SK-N-SH (cell line): ENCODE measurements at regions not wholly inside any gene's neighbourhood (a gene's known extent, or its start where the extent isn't known, plus 50 kb on each side); places are given as distances from the start of the nearest gene placed in this dataset.

Source experiments
- CTCF ChIA-PET: fragments of 300-600, 350-600 bp; formaldehyde crosslinking; extraction: SDS; loops from one replicate; lab custom pipeline; 2021; lab: Yijun Ruan, JAX
- POLR2A ChIA-PET: fragments of 350-600 bp; sonication (Branson Sonifier 250); formaldehyde crosslinking; extraction: SDS; loops from one replicate; lab custom pipeline; 2020; ENCODE audit warnings: antibody characterized with exemption, inconsistent platforms; lab: Yijun Ruan, JAX
- DNase-seq: peaks from one replicate; pipeline ENCODE4 v3.0.0; 2012
- H2AFZ ChIP-seq: fragments of 200-600 bp; sonication (generic); 2 replicates; pipeline ENCODE4 v1.8.1; 2016; ENCODE audit warnings: antibody characterized with exemption, mild to moderate bottlenecking, low read depth
- H3F3A ChIP-seq: fragments of 200-600 bp; sonication (generic); replicated peaks from 2 replicates; pipeline ENCODE3; 2016; ENCODE audit warnings: antibody characterized with exemption, mild to moderate bottlenecking; ENCODE audit not compliant: insufficient read depth
- H3K27ac ChIP-seq, 2 experiments: fragments of 200-500 bp in 1 of 2; fragments of 200-600 bp in 1 of 2; sonication (Bioruptor generic) in 1 of 2; sonication (generic), shearing (Covaris generic) in 1 of 2; 2 replicates each; pipeline versions ENCODE4 v1.5.1 to v1.6.1; 2014 to 2016; ENCODE audit warnings: low read depth in 2 of 2, inconsistent platforms in 1 of 2, low read length in 1 of 2, mild to moderate bottlenecking in 1 of 2, mixed read lengths in 1 of 2
- H3K27me3 ChIP-seq: fragments of 200-600 bp; sonication (generic), shearing (Covaris generic); 2 replicates; pipeline ENCODE4 v1.6.1; 2016; ENCODE audit warnings: mixed run types; ENCODE audit not compliant: insufficient read depth
- H3K36me3 ChIP-seq, 2 experiments: fragments of 200-500 bp in 1 of 2; fragments of 200-600 bp in 1 of 2; sonication (Bioruptor generic) in 1 of 2; sonication (generic) in 1 of 2; replicated peaks in 1 of 2; 2 replicates each; pipeline versions ENCODE3 to v1.5.1; 2014 to 2016; ENCODE audit warnings: low read length in 1 of 2, mild to moderate bottlenecking in 1 of 2; ENCODE audit not compliant: insufficient read depth in 2 of 2, control insufficient read depth in 1 of 2
- H3K4me1 ChIP-seq, 2 experiments: fragments of 200-500 bp in 1 of 2; fragments of 200-600 bp in 1 of 2; sonication (Bioruptor generic) in 1 of 2; sonication (generic), shearing (Covaris generic) in 1 of 2; 2 replicates each; pipeline versions ENCODE4 v1.5.1 to v1.6.1; 2014 to 2016; ENCODE audit warnings: low read depth in 1 of 2, low read length in 1 of 2, mixed run types in 1 of 2; ENCODE audit not compliant: insufficient read depth in 2 of 2, control insufficient read depth in 1 of 2
- H3K4me2 ChIP-seq: fragments of 200-600 bp; sonication (generic), shearing (Covaris generic); 2 replicates; pipeline ENCODE4 v1.6.1; 2017; ENCODE audit warnings: mixed run types
- H3K4me3 ChIP-seq, 2 experiments: fragments of 200-500 bp in 1 of 2; fragments of 200-600 bp in 1 of 2; sonication (Bioruptor generic) in 1 of 2; sonication (generic), shearing (Covaris generic) in 1 of 2; 2 replicates each; pipeline versions ENCODE4 v1.5.1 to v1.8.1; 2014 to 2016; ENCODE audit warnings: low read depth in 2 of 2, inconsistent platforms in 1 of 2, low read length in 1 of 2, mild to moderate bottlenecking in 1 of 2, mixed read lengths in 1 of 2, moderate library complexity in 1 of 2
- H3K79me2 ChIP-seq: fragments of 200-600 bp; sonication (generic); 2 replicates; pipeline ENCODE4 v1.8.1; 2017; ENCODE audit warnings: mild to moderate bottlenecking; ENCODE audit not compliant: insufficient read depth
- H3K9ac ChIP-seq: fragments of 200-600 bp; sonication (generic); 2 replicates; pipeline ENCODE4 v1.6.1; 2017; ENCODE audit warnings: mixed run types
- H3K9me2 ChIP-seq: fragments of 200-600 bp; sonication (generic); 2 replicates; pipeline ENCODE4 v1.6.1; 2017; ENCODE audit warnings: mixed run types
- H3K9me3 ChIP-seq: fragments of 200-600 bp; sonication (generic); 2 replicates; pipeline ENCODE4 v1.6.1; 2017; ENCODE audit warnings: mixed run types, mild to moderate bottlenecking, moderate library complexity
- H4K20me1 ChIP-seq: fragments of 200-600 bp; sonication (generic); 2 replicates; pipeline ENCODE4 v1.6.1; 2017; ENCODE audit warnings: mild to moderate bottlenecking, mixed run types; ENCODE audit not compliant: insufficient read depth
- CHD2 ChIP-seq: fragments of 150-350 bp; IDR thresholded peaks from 2 replicates; pipeline ENCODE4 v1.6.1; 2018; ENCODE audit warnings: low read length; ENCODE audit not compliant: partially characterized antibody
- CTCF ChIP-seq: fragments of 200-600 bp; sonication (generic); IDR thresholded peaks from 2 replicates; pipeline ENCODE4 v1.6.1; 2017; ENCODE audit warnings: antibody characterized with exemption, mild to moderate bottlenecking, moderate library complexity
- EP300 ChIP-seq, 2 experiments: IDR thresholded peaks; 2 replicates each; pipeline versions ENCODE4 v1.4.0 to v1.6.1; 2012; ENCODE audit warnings: borderline replicate concordance in 1 of 2, low read depth in 1 of 2, low read length in 1 of 2
- FOSL2 ChIP-seq: IDR thresholded peaks from 2 replicates; pipeline ENCODE4 v1.4.0; 2012; ENCODE audit warnings: low read depth, mild to moderate bottlenecking, moderate library complexity, borderline replicate concordance
- IRF3 ChIP-seq: fragments of 150-350 bp; IDR thresholded peaks from 2 replicates; pipeline ENCODE4 v1.6.1; 2016; ENCODE audit warnings: mild to moderate bottlenecking, low read depth, low read length
- JUND ChIP-seq: IDR thresholded peaks from 2 replicates; pipeline ENCODE4 v1.4.0; 2012
- MXI1 ChIP-seq: IDR thresholded peaks from 2 replicates; pipeline ENCODE4 v1.6.1; 2012; ENCODE audit warnings: mild to moderate bottlenecking, low read depth, low read length, improper control_type of control experiment
- RFX5 ChIP-seq: IDR thresholded peaks from 2 replicates; pipeline ENCODE4 v1.6.1; 2012; ENCODE audit warnings: mild to moderate bottlenecking, improper control_type of control experiment, low read length
- RXRA ChIP-seq: IDR thresholded peaks from 2 replicates; pipeline ENCODE4 v1.4.0; 2012; ENCODE audit warnings: low read depth, mild to moderate bottlenecking, borderline replicate concordance
- SIN3A ChIP-seq: IDR thresholded peaks from 2 replicates; pipeline ENCODE4 v1.6.1; 2012; ENCODE audit warnings: low read depth, mild to moderate bottlenecking, low read length, moderate library complexity, borderline replicate concordance
- USF1 ChIP-seq: IDR thresholded peaks from 2 replicates; pipeline ENCODE4 v1.4.0; 2012; ENCODE audit warnings: low read depth, borderline replicate concordance
- WGBS: methylation state at CpG from one replicate; pipeline ENCODE4 v1.1.6; 2017; ENCODE audit warnings: low lambda C conversion rate; 5-methylcytosine and 5-hydroxymethylcytosine counted together
- TF ChIP-seq, protein P1 (sequence below): IDR thresholded peaks from 2 replicates; pipeline ENCODE4 v1.4.0; 2012; ENCODE audit warnings: low read depth
- TF ChIP-seq, protein P2 (sequence below): fragments of 150-350 bp; IDR thresholded peaks from 2 replicates; pipeline ENCODE4 v1.6.1; 2017; ENCODE audit warnings: antibody characterized with exemption, low read length, low read depth, borderline replicate concordance
- TF ChIP-seq, protein P3 (sequence below): IDR thresholded peaks from 2 replicates; pipeline ENCODE4 v1.4.0; 2012; ENCODE audit warnings: low read depth, borderline replicate concordance

GRCh38 chr4:38576767-38577166 is 87.2 kb upstream of the KLF3 start (continued):
- no peak for TF ChIP-seq IRF3

DNA sequence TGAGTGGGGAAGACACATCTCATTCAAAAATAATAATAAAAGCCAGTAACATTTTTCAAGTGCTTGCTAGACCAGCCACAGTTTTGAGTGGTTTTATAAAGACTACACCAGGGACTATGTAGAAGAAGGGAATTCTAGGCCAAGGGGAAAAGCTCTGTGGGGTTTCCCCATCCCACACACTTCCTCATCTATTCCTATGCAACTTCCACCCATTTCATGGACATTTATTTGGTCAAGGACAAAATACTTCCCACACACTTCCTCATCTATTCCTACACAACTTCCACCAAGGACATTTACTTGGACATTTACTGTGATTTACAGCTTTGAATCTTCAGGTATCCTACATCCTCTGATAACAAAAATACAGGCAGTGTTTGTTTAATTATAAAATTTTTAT is 86.5 kb upstream of the KLF3 start:
- CTCF ChIA-PET, result no interaction called here
- no peaks in the 10 kb centered on the region for H3K36me3 ChIP-seq
- H3K9me3 ChIP-seq, result no peaks in the 10 kb centered on the region
- no peak overlapping the region for H3K27ac ChIP-seq
- H3K4me1 ChIP-seq, result no peaks in the 10 kb centered on the region
- H3K9ac ChIP-seq, result no peak overlapping the region
- H3F3A ChIP-seq, result no peaks in the 10 kb centered on the region
- H3K4me3 ChIP-seq, result no peak overlapping the region
- no peak overlapping the region for H3K4me2 ChIP-seq
- no peak for DNase-seq
- H3K27me3 ChIP-seq, result no peaks in the 10 kb centered on the region
- H3K9me2 ChIP-seq, result no peaks in the 10 kb centered on the region
- no peaks in the 10 kb centered on the region for H4K20me1 ChIP-seq
- no peaks in the 10 kb centered on the region for H3K79me2 ChIP-seq
- POLR2A ChIA-PET, result no interaction called here
- TF ChIP-seq EP300 (IDR thresholded peaks at IDR 0.05; ENCODE audit: borderline replicate concordance in 1 of 2, low read depth in 1 of 2, low read length in 1 of 2) (no peak), JUND (no peak), RXRA (no peak), RFX5 (no peak), FOSL2 (no peak)
- TF ChIP-seq, protein P1, sequence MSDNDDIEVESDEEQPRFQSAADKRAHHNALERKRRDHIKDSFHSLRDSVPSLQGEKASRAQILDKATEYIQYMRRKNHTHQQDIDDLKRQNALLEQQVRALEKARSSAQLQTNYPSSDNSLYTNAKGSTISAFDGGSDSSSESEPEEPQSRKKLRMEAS, result no peak
- TF ChIP-seq, all 33 proteins: peak for 0
- H2AFZ ChIP-seq, result no peak overlapping the region

- Histone ChIP-seq H3K27ac (no peak overlapping the region), H3F3A (no peaks in the 10 kb centered on the region), H3K27me3 (no peaks in the 10 kb centered on the region), H3K9me2 (no peaks in the 10 kb centered on the region), H3K4me2 (no peak overlapping the region), H3K9me3 (no peaks in the 10 kb centered on the region), H3K9ac (no peak overlapping the region), H3K36me3 (no peaks in the 10 kb centered on the region), H3K4me3 (no peak overlapping the region), H3K4me1 (no peaks in the 10 kb centered on the region), H2AFZ (no peak overlapping the region), H3K79me2 (no peaks in the 10 kb centered on the region), H4K20me1 (no peaks in the 10 kb centered on the region)
- ChIA-PET CTCF (interaction anchor here (1.0 kb wide), 1 partner anchor 262 kb away, joined by 3 read pairs; no protein-coding TSS in a partner anchor), POLR2A (no interaction called here)
- TF ChIP-seq, protein P2, sequence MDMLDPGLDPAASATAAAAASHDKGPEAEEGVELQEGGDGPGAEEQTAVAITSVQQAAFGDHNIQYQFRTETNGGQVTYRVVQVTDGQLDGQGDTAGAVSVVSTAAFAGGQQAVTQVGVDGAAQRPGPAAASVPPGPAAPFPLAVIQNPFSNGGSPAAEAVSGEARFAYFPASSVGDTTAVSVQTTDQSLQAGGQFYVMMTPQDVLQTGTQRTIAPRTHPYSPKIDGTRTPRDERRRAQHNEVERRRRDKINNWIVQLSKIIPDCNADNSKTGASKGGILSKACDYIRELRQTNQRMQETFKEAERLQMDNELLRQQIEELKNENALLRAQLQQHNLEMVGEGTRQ, result no peak
- no peak for TF ChIP-seq USF1
- TF ChIP-seq CTCF, result no peak
- no peak for TF ChIP-seq CHD2
- no peak for TF ChIP-seq SIN3A
- TF ChIP-seq MXI1, result no peak
- TF ChIP-seq, protein P3, sequence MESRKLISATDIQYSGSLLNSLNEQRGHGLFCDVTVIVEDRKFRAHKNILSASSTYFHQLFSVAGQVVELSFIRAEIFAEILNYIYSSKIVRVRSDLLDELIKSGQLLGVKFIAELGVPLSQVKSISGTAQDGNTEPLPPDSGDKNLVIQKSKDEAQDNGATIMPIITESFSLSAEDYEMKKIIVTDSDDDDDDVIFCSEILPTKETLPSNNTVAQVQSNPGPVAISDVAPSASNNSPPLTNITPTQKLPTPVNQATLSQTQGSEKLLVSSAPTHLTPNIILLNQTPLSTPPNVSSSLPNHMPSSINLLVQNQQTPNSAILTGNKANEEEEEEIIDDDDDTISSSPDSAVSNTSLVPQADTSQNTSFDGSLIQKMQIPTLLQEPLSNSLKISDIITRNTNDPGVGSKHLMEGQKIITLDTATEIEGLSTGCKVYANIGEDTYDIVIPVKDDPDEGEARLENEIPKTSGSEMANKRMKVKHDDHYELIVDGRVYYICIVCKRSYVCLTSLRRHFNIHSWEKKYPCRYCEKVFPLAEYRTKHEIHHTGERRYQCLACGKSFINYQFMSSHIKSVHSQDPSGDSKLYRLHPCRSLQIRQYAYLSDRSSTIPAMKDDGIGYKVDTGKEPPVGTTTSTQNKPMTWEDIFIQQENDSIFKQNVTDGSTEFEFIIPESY, result no peak
- TF ChIP-seq EP300 (IDR thresholded peaks at IDR 0.05; ENCODE audit: borderline replicate concordance in 1 of 2, low read depth in 1 of 2, low read length in 1 of 2), result no peak
- no peak for TF ChIP-seq FOSL2
- no peak for DNase-seq
- WGBS, result 39% methylated on average over 6 of the region's 6 CpGs
These were observed 82.4 kb upstream of the KLF3 start for GRCh38 chr4:38581426-38582106.
